K562 (cell line): ENCODE measurements at regions not wholly inside any gene's neighbourhood (a gene's known extent, or its start where the extent isn't known, plus 50 kb on each side); places are given as distances from the start of the nearest gene placed in this dataset.

Source experiments
- CHCHD3 ChIP-seq: fragments of 250-450 bp; sonication (Bioruptor Pico); IDR thresholded peaks from 2 replicates; pipeline ENCODE4 v2.1.2; 2022; ENCODE audit warnings: mild to moderate bottlenecking
- CXXC5 ChIP-seq: fragments of 250-450 bp; sonication (Bioruptor Pico); IDR thresholded peaks from 2 replicates; pipeline ENCODE4 v1.8.0; 2022; ENCODE audit warnings: inconsistent platforms, mild to moderate bottlenecking, moderate library complexity
- JUND ChIP-seq, 2 experiments: IDR thresholded peaks; 2 replicates in 1 of 2; 3 replicates in 1 of 2; pipeline ENCODE4 v1.6.1; 2011; ENCODE audit warnings: borderline replicate concordance in 2 of 2, low read depth in 2 of 2, low read length in 2 of 2, improper control_type of control experiment in 1 of 2, missing biosample characterization in 1 of 2, missing genetic modification characterization in 1 of 2, missing genetic modification reagents in 1 of 2
- RBM34 ChIP-seq: fragments of 200-400 bp; formaldehyde crosslinking; IDR thresholded peaks from 2 replicates; pipeline ENCODE4 v1.6.1; 2018; ENCODE audit warnings: low read length, borderline replicate concordance; ENCODE audit not compliant: insufficient read depth
- SMARCB1 ChIP-seq: IDR thresholded peaks from 2 replicates; pipeline ENCODE4 v1.6.1; 2011; ENCODE audit warnings: improper control_type of control experiment, low read depth; ENCODE audit not compliant: insufficient read length
- TEAD4 ChIP-seq, 2 experiments: sonication (generic) in 1 of 2; formaldehyde crosslinking in 1 of 2; IDR thresholded peaks; 2 replicates each; pipeline versions ENCODE4 v1.6.1 to v1.8.0; 2012 to 2022; ENCODE audit warnings: borderline replicate concordance in 1 of 2, inconsistent platforms in 1 of 2, low read length in 1 of 2, mild to moderate bottlenecking in 1 of 2, missing genetic modification reagents in 1 of 2
- TRIM24 ChIP-seq, 2 experiments: fragments of 450-650 bp; IDR thresholded peaks; 2 replicates each; pipeline ENCODE4 v1.6.1; 2016
- ZEB2 ChIP-seq: fragments of 450-650 bp; IDR thresholded peaks from 2 replicates; pipeline ENCODE4 v1.6.1; 2016
- ZNF217 ChIP-seq: sonication (generic); formaldehyde crosslinking; IDR thresholded peaks from 2 replicates; pipeline ENCODE4 v1.8.0; 2022; ENCODE audit warnings: mild to moderate bottlenecking, missing genetic modification reagents
- TF ChIP-seq, protein P1 (sequence below): IDR thresholded peaks from 2 replicates; pipeline ENCODE4 v1.6.1; 2011; ENCODE audit warnings: borderline replicate concordance, low read depth, mild to moderate bottlenecking, moderate library complexity, low read length; ENCODE audit not compliant: insufficient read depth, poor library complexity, severe bottlenecking
- TF ChIP-seq, protein P2 (sequence below): fragments of 200-400 bp; formaldehyde crosslinking; IDR thresholded peaks from 2 replicates; pipeline ENCODE4 v1.6.1; 2017; ENCODE audit warnings: mild to moderate bottlenecking, low read depth, low read length, moderate library complexity
- TF ChIP-seq, protein P3 (sequence below): fragments of 250-450 bp; sonication (Bioruptor Pico); IDR thresholded peaks from 2 replicates; pipeline ENCODE4 v1.4.0; 2020; ENCODE audit warnings: borderline replicate concordance
- TF ChIP-seq, protein P4 (sequence below): IDR thresholded peaks from 2 replicates; pipeline ENCODE4 v1.6.1; 2011; ENCODE audit not compliant: insufficient read length; ENCODE audit errors: extremely low read depth
- TF ChIP-seq, protein P5 (sequence below): fragments of 250-450 bp; sonication (Bioruptor Pico); IDR thresholded peaks from 2 replicates; pipeline ENCODE4 v1.8.0; 2021; ENCODE audit warnings: borderline replicate concordance, mild to moderate bottlenecking, moderate library complexity; ENCODE audit not compliant: poor library complexity, severe bottlenecking

DNA sequence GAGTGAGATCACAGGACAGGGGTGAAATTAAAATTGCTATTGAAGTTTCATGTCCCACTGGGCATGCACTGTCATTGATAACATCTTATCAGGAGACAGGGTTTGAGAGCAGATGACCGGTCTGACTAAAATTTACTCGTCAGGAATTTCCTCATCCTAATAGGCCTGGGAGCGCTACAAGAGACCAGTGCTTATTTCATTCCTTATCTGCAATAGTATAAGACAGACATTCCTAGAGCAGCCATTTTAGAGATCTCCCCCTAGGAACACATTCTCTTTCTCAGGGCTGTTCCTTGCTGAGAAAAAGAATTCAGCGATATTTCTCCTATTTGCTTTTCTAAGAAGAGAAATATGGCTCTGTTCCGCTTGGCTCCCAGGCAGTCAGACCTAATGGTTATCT lies 181.4 kb upstream of the ETV3 start (continued):
- TF ChIP-seq JUND (IDR thresholded peaks at IDR 0.05; ENCODE audit: borderline replicate concordance, low read depth, low read length) (no peak), JUND (tag; IDR thresholded peaks at IDR 0.05; ENCODE audit: borderline replicate concordance, low read depth, low read length) (no peak), TEAD4 (IDR thresholded peaks at IDR 0.05; ENCODE audit: low read length) (no peak), TEAD4 (CRISPR knock-in tag; IDR thresholded peaks at IDR 0.05; ENCODE audit: borderline replicate concordance) (no peak), CHCHD3 (CRISPR knock-in tag) (no peak), CXXC5 (CRISPR knock-in tag) (no peak), RBM34 (no peak), TRIM24 (IDR thresholded peaks at IDR 0.05) (peak; percentile 26 to 70; a peak in 3 of 4 replicates), SMARCB1 (no peak), ZNF217 (CRISPR knock-in tag) (no peak), ZEB2 (peak; percentile 60; the same call in 1 of the 2 replicates)
- TF ChIP-seq, protein P1, sequence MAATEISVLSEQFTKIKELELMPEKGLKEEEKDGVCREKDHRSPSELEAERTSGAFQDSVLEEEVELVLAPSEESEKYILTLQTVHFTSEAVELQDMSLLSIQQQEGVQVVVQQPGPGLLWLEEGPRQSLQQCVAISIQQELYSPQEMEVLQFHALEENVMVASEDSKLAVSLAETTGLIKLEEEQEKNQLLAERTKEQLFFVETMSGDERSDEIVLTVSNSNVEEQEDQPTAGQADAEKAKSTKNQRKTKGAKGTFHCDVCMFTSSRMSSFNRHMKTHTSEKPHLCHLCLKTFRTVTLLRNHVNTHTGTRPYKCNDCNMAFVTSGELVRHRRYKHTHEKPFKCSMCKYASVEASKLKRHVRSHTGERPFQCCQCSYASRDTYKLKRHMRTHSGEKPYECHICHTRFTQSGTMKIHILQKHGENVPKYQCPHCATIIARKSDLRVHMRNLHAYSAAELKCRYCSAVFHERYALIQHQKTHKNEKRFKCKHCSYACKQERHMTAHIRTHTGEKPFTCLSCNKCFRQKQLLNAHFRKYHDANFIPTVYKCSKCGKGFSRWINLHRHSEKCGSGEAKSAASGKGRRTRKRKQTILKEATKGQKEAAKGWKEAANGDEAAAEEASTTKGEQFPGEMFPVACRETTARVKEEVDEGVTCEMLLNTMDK, result no peak
- TF ChIP-seq, protein P2, sequence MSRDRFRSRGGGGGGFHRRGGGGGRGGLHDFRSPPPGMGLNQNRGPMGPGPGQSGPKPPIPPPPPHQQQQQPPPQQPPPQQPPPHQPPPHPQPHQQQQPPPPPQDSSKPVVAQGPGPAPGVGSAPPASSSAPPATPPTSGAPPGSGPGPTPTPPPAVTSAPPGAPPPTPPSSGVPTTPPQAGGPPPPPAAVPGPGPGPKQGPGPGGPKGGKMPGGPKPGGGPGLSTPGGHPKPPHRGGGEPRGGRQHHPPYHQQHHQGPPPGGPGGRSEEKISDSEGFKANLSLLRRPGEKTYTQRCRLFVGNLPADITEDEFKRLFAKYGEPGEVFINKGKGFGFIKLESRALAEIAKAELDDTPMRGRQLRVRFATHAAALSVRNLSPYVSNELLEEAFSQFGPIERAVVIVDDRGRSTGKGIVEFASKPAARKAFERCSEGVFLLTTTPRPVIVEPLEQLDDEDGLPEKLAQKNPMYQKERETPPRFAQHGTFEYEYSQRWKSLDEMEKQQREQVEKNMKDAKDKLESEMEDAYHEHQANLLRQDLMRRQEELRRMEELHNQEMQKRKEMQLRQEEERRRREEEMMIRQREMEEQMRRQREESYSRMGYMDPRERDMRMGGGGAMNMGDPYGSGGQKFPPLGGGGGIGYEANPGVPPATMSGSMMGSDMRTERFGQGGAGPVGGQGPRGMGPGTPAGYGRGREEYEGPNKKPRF, result no peak
- TF ChIP-seq, protein P3, sequence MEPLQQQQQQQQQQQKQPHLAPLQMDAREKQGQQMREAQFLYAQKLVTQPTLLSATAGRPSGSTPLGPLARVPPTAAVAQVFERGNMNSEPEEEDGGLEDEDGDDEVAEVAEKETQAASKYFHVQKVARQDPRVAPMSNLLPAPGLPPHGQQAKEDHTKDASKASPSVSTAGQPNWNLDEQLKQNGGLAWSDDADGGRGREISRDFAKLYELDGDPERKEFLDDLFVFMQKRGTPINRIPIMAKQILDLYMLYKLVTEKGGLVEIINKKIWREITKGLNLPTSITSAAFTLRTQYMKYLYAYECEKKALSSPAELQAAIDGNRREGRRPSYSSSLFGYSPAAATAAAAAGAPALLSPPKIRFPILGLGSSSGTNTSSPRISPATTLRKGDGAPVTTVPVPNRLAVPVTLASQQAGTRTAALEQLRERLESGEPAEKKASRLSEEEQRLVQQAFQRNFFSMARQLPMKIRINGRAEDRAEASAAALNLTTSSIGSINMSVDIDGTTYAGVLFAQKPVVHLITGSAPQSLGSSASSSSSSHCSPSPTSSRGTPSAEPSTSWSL, result no peak
- TF ChIP-seq, protein P4, sequence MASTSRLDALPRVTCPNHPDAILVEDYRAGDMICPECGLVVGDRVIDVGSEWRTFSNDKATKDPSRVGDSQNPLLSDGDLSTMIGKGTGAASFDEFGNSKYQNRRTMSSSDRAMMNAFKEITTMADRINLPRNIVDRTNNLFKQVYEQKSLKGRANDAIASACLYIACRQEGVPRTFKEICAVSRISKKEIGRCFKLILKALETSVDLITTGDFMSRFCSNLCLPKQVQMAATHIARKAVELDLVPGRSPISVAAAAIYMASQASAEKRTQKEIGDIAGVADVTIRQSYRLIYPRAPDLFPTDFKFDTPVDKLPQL, result no peak
- TF ChIP-seq, protein P5, sequence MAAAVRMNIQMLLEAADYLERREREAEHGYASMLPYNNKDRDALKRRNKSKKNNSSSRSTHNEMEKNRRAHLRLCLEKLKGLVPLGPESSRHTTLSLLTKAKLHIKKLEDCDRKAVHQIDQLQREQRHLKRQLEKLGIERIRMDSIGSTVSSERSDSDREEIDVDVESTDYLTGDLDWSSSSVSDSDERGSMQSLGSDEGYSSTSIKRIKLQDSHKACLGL (CRISPR knock-in tag), result no peak
- TF ChIP-seq, all 486 proteins: peak for 13
